WTC11 (cell line): ENCODE measurements at regions not wholly inside any gene's neighbourhood (a gene's known extent, or its start where the extent isn't known, plus 50 kb on each side); places are given as distances from the start of the nearest gene placed in this dataset.

Source experiments
- ATAC-seq: fragments of 200-7000 bp; cut with Tn5 transposase; 2 replicates; pipeline ENCODE4 v1.10.0; 2021; ENCODE audit warnings: mild to moderate bottlenecking, moderate library complexity
- CTCF ChIA-PET: fragments of 300-600 bp; sonication (Branson Sonifier 250); formaldehyde crosslinking; loops from one replicate; lab custom pipeline; 2021; ENCODE audit warnings: antibody characterized with exemption; lab: Charles Lee
- POLR2A ChIA-PET: fragments of 350-600 bp; sonication (Branson Sonifier 250); formaldehyde crosslinking; loops from one replicate; lab custom pipeline; 2021; ENCODE audit warnings: antibody characterized with exemption; lab: Charles Lee
- DNase-seq: peaks from one replicate; pipeline ENCODE4 v3.0.0; 2021; ENCODE audit warnings: low spot score
- H3K27ac Mint-ChIP-seq: 2 replicates; pipeline ENCODE4 v1.8.0; 2021; ENCODE audit warnings: mixed read lengths
- H3K27me3 Mint-ChIP-seq: 2 replicates; pipeline ENCODE4 v1.8.0; 2021; ENCODE audit warnings: low read depth, mild to moderate bottlenecking, moderate library complexity, mixed read lengths
- H3K36me3 Mint-ChIP-seq: 2 replicates; pipeline ENCODE4 v1.8.0; 2021; ENCODE audit warnings: mixed read lengths
- H3K4me1 Mint-ChIP-seq: 2 replicates; pipeline ENCODE4 v1.8.0; 2022; ENCODE audit warnings: mixed read lengths
- H3K4me3 Mint-ChIP-seq: 2 replicates; pipeline ENCODE4 v1.8.0; 2021; ENCODE audit warnings: mild to moderate bottlenecking, moderate library complexity, mixed read lengths
- H3K9me3 Mint-ChIP-seq: 2 replicates; pipeline ENCODE4 v1.8.0; 2021; ENCODE audit warnings: mixed read lengths
- CDX4 ChIP-seq: fragments of 250-450 bp; sonication (Bioruptor Pico); IDR thresholded peaks from 2 replicates; pipeline ENCODE4 v1.9.0; 2021; ENCODE audit warnings: moderate library complexity, mild to moderate bottlenecking, inconsistent platforms, borderline replicate concordance
- ELF4 ChIP-seq: sonication (generic); formaldehyde crosslinking; IDR thresholded peaks from 2 replicates; pipeline ENCODE4 v1.8.1; 2022; ENCODE audit warnings: low read depth, mild to moderate bottlenecking, moderate library complexity, missing genetic modification reagents
- GTF2I ChIP-seq: fragments of 250-450 bp; sonication (Bioruptor Pico); conservative IDR thresholded peaks from 2 replicates; pipeline ENCODE4 v1.4.0; 2021; ENCODE audit warnings: mild to moderate bottlenecking
- HMGA2 ChIP-seq: fragments of 250-450 bp; sonication (Bioruptor Pico); IDR thresholded peaks from 2 replicates; pipeline ENCODE4 v1.4.0; 2021; ENCODE audit warnings: mild to moderate bottlenecking, moderate library complexity
- KAT7 ChIP-seq: sonication (generic); formaldehyde crosslinking; IDR thresholded peaks from 2 replicates; pipeline ENCODE4 v1.8.1; 2023; ENCODE audit warnings: missing genetic modification reagents, mild to moderate bottlenecking, borderline replicate concordance
- MAX ChIP-seq: sonication (generic); formaldehyde crosslinking; IDR thresholded peaks from 2 replicates; pipeline ENCODE4 v1.8.0; 2022; ENCODE audit warnings: mild to moderate bottlenecking, missing genetic modification reagents
- PREB ChIP-seq: sonication (generic); formaldehyde crosslinking; IDR thresholded peaks from 2 replicates; pipeline ENCODE4 v1.8.1; 2022; ENCODE audit warnings: mild to moderate bottlenecking, missing genetic modification reagents, moderate library complexity, borderline replicate concordance
- TCF7 ChIP-seq: sonication (generic); formaldehyde crosslinking; IDR thresholded peaks from 2 replicates; pipeline ENCODE4 v1.8.0; 2022; ENCODE audit warnings: mild to moderate bottlenecking, low read depth, missing genetic modification reagents, moderate library complexity
- TEAD4 ChIP-seq: sonication (generic); formaldehyde crosslinking; IDR thresholded peaks from 2 replicates; pipeline ENCODE4 v1.8.0; 2022; ENCODE audit warnings: mild to moderate bottlenecking, missing genetic modification reagents
- ZNF121 ChIP-seq: sonication (generic); formaldehyde crosslinking; IDR thresholded peaks from 2 replicates; pipeline ENCODE4 v1.8.0; 2023; ENCODE audit warnings: missing genetic modification reagents
- ZNF263 ChIP-seq: sonication (generic); formaldehyde crosslinking; IDR thresholded peaks from 2 replicates; pipeline ENCODE4 v1.8.1; 2022; ENCODE audit warnings: low read depth, mild to moderate bottlenecking, moderate library complexity, missing genetic modification reagents
- ZNF671 ChIP-seq: fragments of 250-450 bp; sonication (Bioruptor Pico); IDR thresholded peaks from 2 replicates; pipeline ENCODE4 v1.8.0; 2021; ENCODE audit warnings: mild to moderate bottlenecking
- TF ChIP-seq, protein P1 (sequence below): sonication (generic); formaldehyde crosslinking; IDR thresholded peaks from 2 replicates; pipeline ENCODE4 v1.8.1; 2022; ENCODE audit warnings: missing genetic modification reagents, borderline replicate concordance
- TF ChIP-seq, protein P2 (sequence below): sonication (generic); formaldehyde crosslinking; conservative IDR thresholded peaks from 2 replicates; pipeline ENCODE4 v1.8.1; 2022; ENCODE audit warnings: mild to moderate bottlenecking, missing genetic modification reagents
- TF ChIP-seq, protein P3 (sequence below): sonication (generic); formaldehyde crosslinking; IDR thresholded peaks from 2 replicates; pipeline ENCODE4 v1.8.1; 2023; ENCODE audit warnings: mild to moderate bottlenecking, missing genetic modification reagents, moderate library complexity
- TF ChIP-seq, protein P4 (sequence below): fragments of 250-450 bp; sonication (Bioruptor Pico); IDR thresholded peaks from 2 replicates; pipeline ENCODE4 v1.9.0; 2021; ENCODE audit warnings: mild to moderate bottlenecking

DNA sequence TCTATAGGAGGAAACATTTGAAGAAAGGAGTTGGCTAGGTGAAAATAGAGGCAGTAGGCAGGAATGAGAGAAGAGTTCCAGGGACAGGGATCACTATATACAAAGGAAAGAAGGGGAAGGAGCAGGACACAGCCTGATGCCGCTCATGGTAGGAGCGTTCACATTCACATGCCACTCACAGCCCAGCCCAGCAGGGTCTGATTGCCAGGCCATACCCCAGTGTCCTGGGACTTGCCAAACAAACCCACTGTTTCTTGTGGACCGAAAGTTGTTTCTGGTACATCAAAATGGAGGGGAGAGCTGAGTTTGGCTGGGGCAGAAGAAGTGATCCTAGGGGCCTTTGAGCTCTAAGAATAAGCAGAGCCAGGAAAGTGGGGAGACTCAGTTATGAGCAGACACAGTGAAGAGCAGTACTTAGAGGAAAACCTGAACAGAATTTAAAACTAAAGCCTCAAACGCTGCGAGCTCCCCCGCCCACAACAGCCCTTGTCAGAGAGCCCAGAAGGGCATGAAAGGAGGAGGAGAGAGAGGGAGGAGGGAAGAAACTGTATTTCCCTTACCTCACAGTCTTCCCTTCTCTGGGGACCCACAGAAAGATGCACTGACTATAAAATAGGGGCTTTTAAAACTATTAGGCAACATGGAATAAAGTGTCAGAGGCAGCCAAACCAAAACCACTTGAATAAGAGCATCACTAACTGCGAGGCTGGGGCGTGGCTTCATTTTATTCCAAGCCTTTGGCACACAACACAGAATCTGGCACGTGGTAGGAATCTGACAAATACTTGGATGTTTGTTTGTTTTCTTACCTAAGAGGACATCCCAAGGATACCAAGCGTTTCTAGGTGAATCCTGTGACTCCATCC is 129.0 kb downstream of the RPL22L1 start (continued):
- TF ChIP-seq, protein P1, sequence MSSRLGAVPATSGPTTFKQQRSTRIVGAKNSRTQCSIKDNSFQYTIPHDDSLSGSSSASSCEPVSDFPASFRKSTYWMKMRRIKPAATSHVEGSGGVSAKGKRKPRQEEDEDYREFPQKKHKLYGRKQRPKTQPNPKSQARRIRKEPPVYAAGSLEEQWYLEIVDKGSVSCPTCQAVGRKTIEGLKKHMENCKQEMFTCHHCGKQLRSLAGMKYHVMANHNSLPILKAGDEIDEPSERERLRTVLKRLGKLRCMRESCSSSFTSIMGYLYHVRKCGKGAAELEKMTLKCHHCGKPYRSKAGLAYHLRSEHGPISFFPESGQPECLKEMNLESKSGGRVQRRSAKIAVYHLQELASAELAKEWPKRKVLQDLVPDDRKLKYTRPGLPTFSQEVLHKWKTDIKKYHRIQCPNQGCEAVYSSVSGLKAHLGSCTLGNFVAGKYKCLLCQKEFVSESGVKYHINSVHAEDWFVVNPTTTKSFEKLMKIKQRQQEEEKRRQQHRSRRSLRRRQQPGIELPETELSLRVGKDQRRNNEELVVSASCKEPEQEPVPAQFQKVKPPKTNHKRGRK (CRISPR knock-in tag), result no peak
- TF ChIP-seq, all 79 proteins: peak for 0

DNA sequence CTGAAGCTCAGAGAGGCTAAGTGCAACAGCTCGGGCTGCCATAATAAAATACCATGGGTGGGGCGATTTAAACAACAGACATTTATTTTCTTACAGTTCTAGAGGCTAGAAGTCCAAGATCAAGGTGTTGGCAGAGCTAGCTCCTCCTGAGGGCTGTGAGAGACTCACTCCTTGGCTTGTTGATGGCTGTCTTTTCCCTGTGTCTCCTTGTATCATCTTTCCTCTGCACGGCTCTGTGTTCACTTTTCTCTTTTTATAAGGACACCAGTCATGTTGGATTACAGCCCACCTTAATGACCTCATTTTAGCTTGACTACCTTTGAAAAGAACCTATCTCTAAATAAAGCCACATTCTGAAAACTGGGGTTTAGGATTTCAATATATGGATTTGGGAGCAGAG is 129.7 kb downstream of the RPL22L1 start:
- H3K4me3 Mint-ChIP-seq, result no peak overlapping the region
- CTCF ChIA-PET, result no interaction called here
- peaks cover 3% of the 10 kb centered on the region; the same call in 1 of the 2 replicates for H3K4me1 Mint-ChIP-seq
- H3K36me3 Mint-ChIP-seq, result peaks cover 3% of the 10 kb centered on the region
- H3K27me3 Mint-ChIP-seq, result no peaks in the 10 kb centered on the region
- no peak for TF ChIP-seq ELF4 (CRISPR knock-in tag)
- TF ChIP-seq PREB (CRISPR knock-in tag), result no peak
- TF ChIP-seq CDX4 (CRISPR knock-in tag), result no peak
- TF ChIP-seq HMGA2 (CRISPR knock-in tag), result no peak
- TF ChIP-seq ZNF121 (CRISPR knock-in tag), result no peak
- TF ChIP-seq GTF2I (CRISPR knock-in tag), result no peak
- no peak for TF ChIP-seq ZNF671 (CRISPR knock-in tag)
- TF ChIP-seq, protein P2, sequence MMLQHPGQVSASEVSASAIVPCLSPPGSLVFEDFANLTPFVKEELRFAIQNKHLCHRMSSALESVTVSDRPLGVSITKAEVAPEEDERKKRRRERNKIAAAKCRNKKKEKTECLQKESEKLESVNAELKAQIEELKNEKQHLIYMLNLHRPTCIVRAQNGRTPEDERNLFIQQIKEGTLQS (CRISPR knock-in tag), result no peak
- TF ChIP-seq TEAD4 (CRISPR knock-in tag), result no peak
- TF ChIP-seq KAT7 (CRISPR knock-in tag), result no peak
- TF ChIP-seq, protein P3, sequence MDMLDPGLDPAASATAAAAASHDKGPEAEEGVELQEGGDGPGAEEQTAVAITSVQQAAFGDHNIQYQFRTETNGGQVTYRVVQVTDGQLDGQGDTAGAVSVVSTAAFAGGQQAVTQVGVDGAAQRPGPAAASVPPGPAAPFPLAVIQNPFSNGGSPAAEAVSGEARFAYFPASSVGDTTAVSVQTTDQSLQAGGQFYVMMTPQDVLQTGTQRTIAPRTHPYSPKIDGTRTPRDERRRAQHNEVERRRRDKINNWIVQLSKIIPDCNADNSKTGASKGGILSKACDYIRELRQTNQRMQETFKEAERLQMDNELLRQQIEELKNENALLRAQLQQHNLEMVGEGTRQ (CRISPR knock-in tag), result no peak
- TF ChIP-seq MAX, result no peak
- TF ChIP-seq ZNF263 (CRISPR knock-in tag), result no peak
- TF ChIP-seq TCF7, result no peak
- TF ChIP-seq, protein P4, sequence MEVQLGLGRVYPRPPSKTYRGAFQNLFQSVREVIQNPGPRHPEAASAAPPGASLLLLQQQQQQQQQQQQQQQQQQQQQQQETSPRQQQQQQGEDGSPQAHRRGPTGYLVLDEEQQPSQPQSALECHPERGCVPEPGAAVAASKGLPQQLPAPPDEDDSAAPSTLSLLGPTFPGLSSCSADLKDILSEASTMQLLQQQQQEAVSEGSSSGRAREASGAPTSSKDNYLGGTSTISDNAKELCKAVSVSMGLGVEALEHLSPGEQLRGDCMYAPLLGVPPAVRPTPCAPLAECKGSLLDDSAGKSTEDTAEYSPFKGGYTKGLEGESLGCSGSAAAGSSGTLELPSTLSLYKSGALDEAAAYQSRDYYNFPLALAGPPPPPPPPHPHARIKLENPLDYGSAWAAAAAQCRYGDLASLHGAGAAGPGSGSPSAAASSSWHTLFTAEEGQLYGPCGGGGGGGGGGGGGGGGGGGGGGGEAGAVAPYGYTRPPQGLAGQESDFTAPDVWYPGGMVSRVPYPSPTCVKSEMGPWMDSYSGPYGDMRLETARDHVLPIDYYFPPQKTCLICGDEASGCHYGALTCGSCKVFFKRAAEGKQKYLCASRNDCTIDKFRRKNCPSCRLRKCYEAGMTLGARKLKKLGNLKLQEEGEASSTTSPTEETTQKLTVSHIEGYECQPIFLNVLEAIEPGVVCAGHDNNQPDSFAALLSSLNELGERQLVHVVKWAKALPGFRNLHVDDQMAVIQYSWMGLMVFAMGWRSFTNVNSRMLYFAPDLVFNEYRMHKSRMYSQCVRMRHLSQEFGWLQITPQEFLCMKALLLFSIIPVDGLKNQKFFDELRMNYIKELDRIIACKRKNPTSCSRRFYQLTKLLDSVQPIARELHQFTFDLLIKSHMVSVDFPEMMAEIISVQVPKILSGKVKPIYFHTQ (CRISPR knock-in tag), result no peak
- DNase-seq (no peak), ATAC-seq (no peak)
- POLR2A ChIA-PET, result no interaction called here
- peaks cover 24% of the 10 kb centered on the region for H3K9me3 Mint-ChIP-seq
- H3K27ac Mint-ChIP-seq, result no peak overlapping the region
